AG09319 (cell line): ENCODE measurements at regions not wholly inside any gene's neighbourhood (a gene's known extent, or its start where the extent isn't known, plus 50 kb on each side); places are given as distances from the start of the nearest gene placed in this dataset.

Experiments
- DNase-seq: peaks from one replicate; pipeline ENCODE4 v3.0.0-alpha.2; 2010; ENCODE audit warnings: low read depth; ENCODE audit errors: extremely low read depth
- TF ChIP-seq, protein P1 (sequence below): IDR thresholded peaks from 2 replicates; pipeline ENCODE4 v1.5.1; 2011; ENCODE audit warnings: low read depth, mild to moderate bottlenecking, inconsistent platforms, low read length, moderate library complexity

DNA sequence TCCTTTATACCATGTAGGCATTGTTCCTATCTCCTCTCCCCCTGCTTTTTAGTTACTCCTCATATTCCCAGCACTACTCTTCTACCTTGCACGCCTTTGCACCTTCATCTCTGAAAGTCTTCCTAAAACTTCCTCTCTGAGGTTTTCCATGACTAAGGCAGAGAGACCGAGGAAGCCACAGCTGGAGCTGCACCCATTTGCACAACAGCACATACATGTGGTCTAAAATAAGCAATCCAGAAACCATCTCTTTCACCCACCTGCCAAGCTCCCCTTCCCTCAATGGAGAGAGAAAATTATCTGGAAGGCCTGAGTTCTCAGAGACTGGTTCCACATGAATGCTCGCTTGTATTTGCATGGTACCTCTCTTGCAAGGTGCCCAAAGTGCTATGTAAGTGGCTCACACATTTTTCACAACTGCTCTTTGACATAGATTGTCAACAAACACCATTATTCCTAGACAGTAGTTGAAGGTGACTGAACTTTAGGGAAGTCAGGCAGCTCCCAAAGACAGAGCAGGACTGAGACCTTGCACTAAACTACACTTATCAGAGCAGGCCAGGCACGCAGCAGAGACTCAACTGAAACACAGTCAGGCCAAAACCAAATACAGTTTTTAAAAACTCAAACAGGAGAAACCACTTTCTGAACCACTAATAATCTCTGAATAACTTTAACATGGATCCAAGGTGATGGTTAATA, 313.2 kb downstream of the TFAP2A start:
- DNase-seq, result no peak
- TF ChIP-seq, protein P1, sequence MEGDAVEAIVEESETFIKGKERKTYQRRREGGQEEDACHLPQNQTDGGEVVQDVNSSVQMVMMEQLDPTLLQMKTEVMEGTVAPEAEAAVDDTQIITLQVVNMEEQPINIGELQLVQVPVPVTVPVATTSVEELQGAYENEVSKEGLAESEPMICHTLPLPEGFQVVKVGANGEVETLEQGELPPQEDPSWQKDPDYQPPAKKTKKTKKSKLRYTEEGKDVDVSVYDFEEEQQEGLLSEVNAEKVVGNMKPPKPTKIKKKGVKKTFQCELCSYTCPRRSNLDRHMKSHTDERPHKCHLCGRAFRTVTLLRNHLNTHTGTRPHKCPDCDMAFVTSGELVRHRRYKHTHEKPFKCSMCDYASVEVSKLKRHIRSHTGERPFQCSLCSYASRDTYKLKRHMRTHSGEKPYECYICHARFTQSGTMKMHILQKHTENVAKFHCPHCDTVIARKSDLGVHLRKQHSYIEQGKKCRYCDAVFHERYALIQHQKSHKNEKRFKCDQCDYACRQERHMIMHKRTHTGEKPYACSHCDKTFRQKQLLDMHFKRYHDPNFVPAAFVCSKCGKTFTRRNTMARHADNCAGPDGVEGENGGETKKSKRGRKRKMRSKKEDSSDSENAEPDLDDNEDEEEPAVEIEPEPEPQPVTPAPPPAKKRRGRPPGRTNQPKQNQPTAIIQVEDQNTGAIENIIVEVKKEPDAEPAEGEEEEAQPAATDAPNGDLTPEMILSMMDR, result no peak

DNA sequence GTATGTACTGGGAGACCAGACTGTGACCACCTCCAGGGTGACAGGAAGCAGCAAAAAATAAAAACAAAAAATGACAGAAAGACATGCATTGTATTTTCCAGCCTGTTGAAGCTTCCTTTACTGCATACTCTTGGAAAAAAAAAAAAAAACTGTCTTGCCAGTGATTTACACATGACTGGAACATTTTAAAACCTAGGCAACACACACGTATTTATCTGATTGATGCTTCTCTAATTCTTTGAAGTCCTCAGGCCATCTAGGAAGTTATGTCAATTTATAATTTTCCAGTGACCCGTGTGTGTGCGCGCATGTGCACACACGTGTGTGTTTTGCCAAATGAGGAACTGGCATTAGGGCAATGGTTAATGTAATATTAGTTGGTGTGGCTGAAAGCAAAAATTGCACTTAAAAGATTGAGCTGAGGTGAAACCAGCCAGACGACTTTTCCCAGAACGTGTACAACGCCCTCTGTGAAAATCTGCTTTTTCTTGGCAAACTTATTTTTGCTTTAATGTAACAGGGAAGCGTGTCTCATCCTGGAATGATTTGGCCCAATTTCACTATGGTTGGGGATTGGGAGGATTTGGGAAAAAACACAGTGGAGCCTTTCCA, 315.2 kb downstream of the TFAP2A start:
- TF ChIP-seq, protein P1, result no peak
- DNase-seq, result no peak

DNA sequence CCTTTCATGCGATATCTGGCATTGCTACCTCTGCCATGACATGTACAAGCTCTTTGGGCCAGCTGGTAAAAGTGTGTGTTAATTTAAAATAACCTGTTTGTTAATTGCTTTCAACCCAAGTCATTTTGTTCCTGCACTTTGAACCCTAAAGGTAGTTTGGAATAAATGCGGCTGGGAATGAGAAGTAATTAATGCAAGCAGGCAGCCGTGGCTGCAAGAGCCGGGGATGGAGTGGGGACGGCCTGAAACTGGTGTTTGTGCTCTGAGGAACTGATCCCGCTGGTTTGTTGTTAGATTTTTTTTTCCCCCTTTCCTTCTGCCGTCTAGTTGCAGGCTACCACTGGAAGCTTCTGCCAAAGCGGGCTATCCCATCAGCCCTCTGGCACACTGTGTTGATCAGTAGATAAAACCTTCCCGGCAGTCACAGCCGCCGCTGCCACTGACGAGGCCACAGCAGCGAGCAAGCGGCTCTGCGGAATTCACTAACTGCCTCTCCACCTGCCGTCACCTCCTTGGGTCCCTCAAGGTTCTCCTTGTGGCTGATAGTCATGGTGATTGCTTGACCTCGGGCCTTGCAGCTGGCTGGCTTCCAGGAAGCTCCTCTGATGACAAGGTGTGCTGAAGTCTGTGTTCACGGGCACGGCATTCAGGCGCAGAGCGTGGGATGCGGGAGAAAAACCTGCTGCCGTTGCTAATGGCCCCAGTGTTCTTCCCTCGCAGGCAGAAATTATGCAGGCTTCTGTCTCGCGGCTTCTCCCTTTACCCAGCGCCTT, 315.9 kb downstream of the TFAP2A start:
- no peak for DNase-seq
- TF ChIP-seq, protein P1, result no peak

DNA sequence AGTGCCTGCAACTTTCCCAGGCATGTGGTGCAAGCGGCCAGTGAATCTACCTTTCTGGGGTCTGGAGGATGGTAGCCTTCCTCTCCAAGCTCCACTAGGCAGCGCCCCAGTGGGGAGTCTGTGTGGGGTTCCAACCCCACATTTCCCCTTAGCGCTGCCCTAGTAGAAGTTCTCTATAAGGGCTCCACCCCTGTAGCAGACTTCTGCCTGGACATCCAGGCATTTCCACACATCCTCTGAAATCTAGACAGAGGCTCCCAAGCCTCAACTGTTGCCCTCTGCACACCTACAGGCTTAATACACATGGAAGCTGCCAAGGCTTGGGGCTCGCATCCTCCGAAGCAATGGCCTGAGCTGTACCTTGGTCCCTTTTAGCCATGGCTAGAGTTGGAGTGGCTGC, 321.6 kb downstream of the TFAP2A start:
- TF ChIP-seq, protein P1, result no peak
- no peak for DNase-seq

DNA sequence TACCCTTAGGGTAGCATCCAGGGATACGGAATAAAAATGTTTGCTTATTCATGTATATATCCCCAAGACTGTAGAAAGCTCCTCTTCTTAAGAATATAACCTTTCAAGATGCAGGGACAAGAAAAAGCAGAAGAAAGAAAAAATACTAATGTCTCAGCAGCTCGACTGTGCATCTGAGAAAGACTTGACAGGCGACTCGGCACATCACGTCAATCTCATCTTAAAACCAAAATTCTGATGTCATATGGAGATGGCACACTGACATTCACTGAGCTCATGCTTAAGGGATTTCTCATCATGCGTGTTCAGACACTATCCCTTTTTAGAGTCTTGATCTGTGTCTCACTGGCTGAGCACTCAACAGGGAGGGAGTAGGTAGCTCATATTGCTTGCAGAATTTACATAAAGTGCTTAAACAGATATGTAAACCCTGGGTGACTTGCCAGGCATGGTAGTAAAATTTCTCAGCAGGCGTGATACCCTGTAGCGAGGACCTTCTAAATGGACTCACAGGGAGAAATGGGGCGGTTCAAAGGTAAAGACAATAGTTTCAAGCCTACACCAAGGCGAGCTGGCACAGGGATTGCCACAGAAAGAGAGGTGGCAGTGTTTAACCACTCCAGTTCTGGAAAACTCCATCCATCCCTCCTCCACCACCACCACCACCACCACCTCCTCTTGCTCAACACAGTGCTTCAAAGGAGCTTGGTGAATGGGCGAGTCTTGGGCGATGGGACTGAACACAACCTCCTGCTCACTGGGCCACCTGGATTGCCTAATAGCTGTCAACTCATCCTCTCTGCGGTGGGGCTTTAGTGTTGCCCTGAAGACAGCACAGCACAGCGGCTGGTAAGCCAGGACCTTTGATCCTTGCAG, 330.5 kb downstream of the TFAP2A start:
- no peak for DNase-seq
- TF ChIP-seq, protein P1, result no peak

DNA sequence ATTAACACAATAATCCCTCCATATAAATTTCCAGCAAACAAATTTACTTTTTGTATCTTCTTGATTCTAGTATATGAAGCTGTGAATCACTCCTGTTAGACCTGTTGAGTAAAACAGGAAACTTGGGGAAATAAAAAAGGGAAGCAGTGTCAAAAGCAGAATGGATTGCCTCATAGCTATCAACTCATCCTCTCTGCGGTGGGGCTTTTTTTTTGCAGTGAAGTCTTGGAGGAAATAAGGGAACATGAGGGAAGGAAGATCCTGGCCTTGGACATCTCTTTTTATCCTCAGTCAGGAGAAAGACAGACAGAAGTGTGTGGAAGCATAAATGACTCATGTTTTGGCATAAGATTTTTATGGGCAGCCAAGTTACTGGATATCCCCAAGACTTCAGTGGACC, 332.5 kb downstream of the TFAP2A start:
- TF ChIP-seq, protein P1, result no peak
- DNase-seq, result no peak
